Fibroblast of skin of right biceps (primary cell): ENCODE measurements at regions not wholly inside any gene's neighbourhood (a gene's known extent, or its start where the extent isn't known, plus 50 kb on each side); places are given as distances from the start of the nearest gene placed in this dataset.
"Not testable (repeated sequence)": the region's sequence is repeated elsewhere in the genome, so short reads cannot be mapped to it uniquely, and the experiment has no call there.

Experiments
- DNase-seq: peaks from one replicate; pipeline ENCODE4 v3.0.0-alpha.2; 2013

DNA sequence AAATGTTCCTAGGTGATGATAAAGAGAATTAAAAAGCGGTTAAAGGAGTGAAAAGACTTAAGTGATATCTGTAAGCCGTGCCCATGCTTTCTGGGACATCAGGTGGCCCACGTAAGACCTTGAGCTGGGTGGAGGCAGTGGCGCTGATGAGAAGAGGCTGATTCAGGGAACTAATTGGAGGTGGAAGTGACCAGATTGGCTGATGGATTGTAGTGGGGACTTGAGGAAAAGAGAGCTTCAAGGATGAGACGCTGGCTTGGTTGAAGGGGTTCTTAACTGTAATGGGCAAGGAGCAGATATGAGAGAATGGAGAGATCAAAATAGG is 69.1 kb upstream of the EP300 start:
- DNase-seq = no peak

DNA sequence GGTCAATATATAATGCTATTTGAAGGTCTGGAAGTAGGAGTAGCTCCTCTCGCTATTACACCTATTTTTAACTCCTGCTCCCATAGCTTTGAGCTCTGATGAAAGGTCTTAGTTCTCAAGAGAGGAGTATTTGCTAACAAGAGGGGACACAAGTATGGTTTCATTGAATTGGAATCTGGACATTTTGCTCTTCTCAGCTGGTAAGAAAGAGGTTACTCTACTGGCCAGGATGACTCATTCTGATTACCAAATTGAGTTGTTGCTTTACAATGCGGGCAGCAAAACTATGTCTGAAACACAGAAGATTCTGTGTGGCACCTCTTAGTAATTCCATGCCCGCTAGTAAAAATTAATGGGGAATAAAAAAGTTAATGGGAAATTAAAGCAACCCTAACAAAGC is 63.6 kb upstream of the EP300 start:
- DNase-seq = peak; percentile 71

DNA sequence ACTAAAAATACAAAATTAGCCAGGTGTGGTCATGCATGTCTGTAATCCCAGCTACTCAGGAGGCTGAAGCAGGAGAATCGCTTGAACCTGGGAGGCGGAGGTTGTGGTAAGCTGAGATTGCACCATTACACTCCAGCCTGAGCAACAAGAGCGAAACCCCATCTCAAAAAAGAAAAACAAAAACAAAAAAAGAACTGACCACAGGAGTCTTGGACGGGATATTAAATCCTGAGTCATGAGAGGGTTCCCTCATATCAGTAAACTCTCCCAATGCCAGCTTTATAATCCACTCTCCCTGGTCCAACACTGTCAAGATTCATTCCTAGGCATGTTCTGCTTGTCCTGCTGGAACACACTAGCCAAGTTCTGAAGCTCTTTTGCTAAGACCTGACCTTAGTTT is 61.5 kb upstream of the EP300 start:
- no peak for DNase-seq

- DNase-seq = no peak
Measured at GRCh38 chr22:41034706-41035105, 57.7 kb upstream of the EP300 start.

- no peak for DNase-seq
Measured at GRCh38 chr22:41036924-41037323, 55.5 kb upstream of the EP300 start.

- DNase-seq = no peak
Measured at GRCh38 chr22:41038732-41039131, 53.7 kb upstream of the EP300 start.

GRCh38 chr22:41039641-41040040 is 52.8 kb upstream of the EP300 start:
- DNase-seq = not testable (repeated sequence)

- DNase-seq = no peak
Measured at GRCh38 chr22:41040483-41040882, 51.9 kb upstream of the EP300 start.

GRCh38 chr22:41041532-41041931 is 50.9 kb upstream of the EP300 start:
- no peak for DNase-seq
